H1 (cell line): ENCODE measurements at regions not wholly inside any gene's neighbourhood (a gene's known extent, or its start where the extent isn't known, plus 50 kb on each side); places are given as distances from the start of the nearest gene placed in this dataset.

ENCODE experiments used
- ASH2L ChIP-seq: fragments of 200-600, 300-600 bp; sonication (generic); IDR thresholded peaks from one replicate; pipeline ENCODE4 v1.7.1; 2017; ENCODE audit warnings: low read length
- BRCA1 ChIP-seq: IDR thresholded peaks from 2 replicates; pipeline ENCODE4 v1.6.1; 2012; ENCODE audit warnings: low read depth, low read length, improper control_type of control experiment
- JUN ChIP-seq: IDR thresholded peaks from 2 replicates; pipeline ENCODE4 v1.6.1; 2011; ENCODE audit warnings: low read depth, mild to moderate bottlenecking, improper control_type of control experiment, low read length
- TBP ChIP-seq: IDR thresholded peaks from 2 replicates; pipeline ENCODE4 v1.6.1; 2011; ENCODE audit warnings: low read depth, low read length, improper control_type of control experiment
- TF ChIP-seq, protein P1 (sequence below): IDR thresholded peaks from 2 replicates; pipeline ENCODE4 v1.6.1; 2012; ENCODE audit warnings: low read length, inconsistent platforms
- TF ChIP-seq, protein P2 (sequence below): IDR thresholded peaks from 2 replicates; pipeline ENCODE4 v1.6.1; 2012; ENCODE audit warnings: inconsistent platforms

DNA sequence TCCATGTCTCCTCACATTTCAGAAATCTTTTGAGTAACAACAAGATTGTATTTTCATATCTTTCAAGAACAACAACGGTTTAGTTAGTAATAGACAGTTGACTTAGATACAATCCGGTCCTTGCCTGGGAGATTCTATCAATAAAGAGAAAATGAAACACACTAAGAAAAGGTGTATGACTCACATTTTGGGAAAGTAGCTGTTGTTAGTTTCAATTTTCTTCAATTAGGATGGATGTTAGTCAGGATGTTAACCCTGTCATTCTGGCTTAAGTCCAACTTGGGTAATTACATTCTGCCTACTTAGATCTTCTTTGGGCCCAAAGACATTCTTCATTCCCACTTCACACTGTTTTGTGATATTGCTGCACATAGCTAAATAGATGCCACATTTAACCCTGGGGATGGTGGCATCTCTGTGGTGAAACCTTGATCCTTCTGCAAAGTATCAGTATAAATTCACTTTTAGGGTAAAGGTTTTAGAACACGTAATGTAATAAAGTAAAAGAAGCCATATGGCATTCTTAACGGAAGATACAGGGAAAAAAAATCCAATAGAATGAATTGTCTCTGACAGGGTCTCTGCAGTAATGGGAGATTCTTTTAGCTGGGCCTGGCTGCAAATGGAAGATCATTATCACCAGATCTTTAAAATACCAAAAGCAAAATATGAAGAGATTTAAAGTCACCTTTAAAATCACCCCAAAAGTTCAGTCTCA, 365.5 kb downstream of the FIGN start (continued):
- TF ChIP-seq ASH2L (no peak), JUN (no peak), BRCA1 (no peak), TBP (no peak)
- TF ChIP-seq, protein P1, sequence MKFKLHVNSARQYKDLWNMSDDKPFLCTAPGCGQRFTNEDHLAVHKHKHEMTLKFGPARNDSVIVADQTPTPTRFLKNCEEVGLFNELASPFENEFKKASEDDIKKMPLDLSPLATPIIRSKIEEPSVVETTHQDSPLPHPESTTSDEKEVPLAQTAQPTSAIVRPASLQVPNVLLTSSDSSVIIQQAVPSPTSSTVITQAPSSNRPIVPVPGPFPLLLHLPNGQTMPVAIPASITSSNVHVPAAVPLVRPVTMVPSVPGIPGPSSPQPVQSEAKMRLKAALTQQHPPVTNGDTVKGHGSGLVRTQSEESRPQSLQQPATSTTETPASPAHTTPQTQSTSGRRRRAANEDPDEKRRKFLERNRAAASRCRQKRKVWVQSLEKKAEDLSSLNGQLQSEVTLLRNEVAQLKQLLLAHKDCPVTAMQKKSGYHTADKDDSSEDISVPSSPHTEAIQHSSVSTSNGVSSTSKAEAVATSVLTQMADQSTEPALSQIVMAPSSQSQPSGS = no peak
- TF ChIP-seq, protein P2, sequence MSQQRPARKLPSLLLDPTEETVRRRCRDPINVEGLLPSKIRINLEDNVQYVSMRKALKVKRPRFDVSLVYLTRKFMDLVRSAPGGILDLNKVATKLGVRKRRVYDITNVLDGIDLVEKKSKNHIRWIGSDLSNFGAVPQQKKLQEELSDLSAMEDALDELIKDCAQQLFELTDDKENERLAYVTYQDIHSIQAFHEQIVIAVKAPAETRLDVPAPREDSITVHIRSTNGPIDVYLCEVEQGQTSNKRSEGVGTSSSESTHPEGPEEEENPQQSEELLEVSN = no peak
- TF ChIP-seq, all 59 proteins: peak for 0
